OCI-LY3 (cell line): ENCODE measurements at regions not wholly inside any gene's neighbourhood (a gene's known extent, or its start where the extent isn't known, plus 50 kb on each side); places are given as distances from the start of the nearest gene placed in this dataset.
A peak's percentile ranks its signal among the peaks of the same experiment; 100 is the strongest.

ENCODE experiments used
- H2AFZ ChIP-seq: fragments of 200-600, 300-600 bp; shearing (Covaris generic); 2 replicates; pipeline ENCODE4 v1.6.0; 2014; ENCODE audit warnings: antibody characterized with exemption, low read depth, low read length
- H3K27ac ChIP-seq: fragments of 200-600, 300-600 bp; sonication (generic); 2 replicates; pipeline ENCODE4 v1.5.1; 2014; ENCODE audit warnings: mild to moderate bottlenecking, low read length, moderate library complexity, mixed read lengths
- H3K27me3 ChIP-seq: fragments of 200-600, 300-600 bp; sonication (generic); 2 replicates; pipeline ENCODE4 v1.6.1; 2014; ENCODE audit warnings: low read depth, low read length, mixed read lengths
- H3K36me3 ChIP-seq: fragments of 200-600, 300-600 bp; sonication (generic); replicated peaks from 2 replicates; pipeline ENCODE3; 2014; ENCODE audit warnings: low read depth, low read length, mixed read lengths
- H3K4me1 ChIP-seq: fragments of 300-600, 200-600 bp; sonication (generic); 2 replicates; pipeline ENCODE4 v1.6.1; 2014; ENCODE audit warnings: low read length, mixed read lengths
- H3K4me2 ChIP-seq: fragments of 200-600, 300-600 bp; sonication (generic); 2 replicates; pipeline ENCODE4 v1.6.1; 2014; ENCODE audit warnings: low read length, mixed read lengths
- H3K4me3 ChIP-seq: fragments of 300-600, 200-600 bp; sonication (generic); 2 replicates; pipeline ENCODE4 v1.5.1; 2014; ENCODE audit warnings: antibody characterized with exemption, mild to moderate bottlenecking, low read length, moderate library complexity
- H3K79me2 ChIP-seq: fragments of 300-600, 200-600 bp; shearing (Covaris generic); 2 replicates; pipeline ENCODE4 v1.6.1; 2014; ENCODE audit warnings: mild to moderate bottlenecking, low read length, mixed read lengths
- H3K9ac ChIP-seq: fragments of 300-600, 200-600 bp; shearing (Covaris generic); 2 replicates; pipeline ENCODE4 v1.6.0; 2014; ENCODE audit warnings: mild to moderate bottlenecking, low read length, moderate library complexity
- H3K9me3 ChIP-seq: fragments of 200-600, 300-600 bp; shearing (Covaris generic); 2 replicates; pipeline ENCODE4 v1.6.1; 2014; ENCODE audit warnings: low read length, mixed read lengths; ENCODE audit not compliant: insufficient read depth
- H4K20me1 ChIP-seq: fragments of 200-600, 300-600 bp; sonication (generic); 2 replicates; pipeline ENCODE4 v1.6.1; 2016; ENCODE audit warnings: low read length, mixed read lengths; ENCODE audit not compliant: insufficient read depth
- CTCF ChIP-seq: fragments of 200-600, 300-600 bp; sonication (generic); IDR thresholded peaks from 2 replicates; pipeline ENCODE4 v1.5.1; 2014; ENCODE audit warnings: antibody characterized with exemption, low read length, low read depth
- EZH2phosphoT487 ChIP-seq: fragments of 200-600 bp; shearing (Covaris generic); IDR thresholded peaks from 2 replicates; pipeline ENCODE4 v1.6.1; 2018; ENCODE audit warnings: antibody characterized with exemption, mixed run types, low read depth

GRCh38 chr13:29713839-29714238 lies 118.4 kb upstream of the SLC7A1 start:
- Histone ChIP-seq H3K4me3 (no peak overlapping the region), H3K79me2 (no peaks in the 10 kb centered on the region), H3K9me3 (no peaks in the 10 kb centered on the region), H3K36me3 (no peaks in the 10 kb centered on the region), H4K20me1 (no peaks in the 10 kb centered on the region), H3K27me3 (peaks cover 23% of the 10 kb centered on the region), H3K27ac (no peak overlapping the region), H2AFZ (no peak overlapping the region), H3K4me2 (no peak overlapping the region), H3K9ac (no peak overlapping the region), H3K4me1 (peaks cover 24% of the 10 kb centered on the region)
- TF ChIP-seq EZH2phosphoT487 = no peak
- peak; percentile 91 for TF ChIP-seq CTCF

GRCh38 chr13:29711776-29712175 lies 116.3 kb upstream of the SLC7A1 start:
- Histone ChIP-seq H3K4me1 (peaks cover 30% of the 10 kb centered on the region), H3K27ac (no peak overlapping the region), H2AFZ (no peak overlapping the region), H3K4me3 (no peak overlapping the region), H4K20me1 (no peaks in the 10 kb centered on the region), H3K9ac (no peak overlapping the region), H3K4me2 (no peak overlapping the region), H3K36me3 (no peaks in the 10 kb centered on the region), H3K79me2 (no peaks in the 10 kb centered on the region), H3K9me3 (no peaks in the 10 kb centered on the region), H3K27me3 (peaks cover 23% of the 10 kb centered on the region)
- no peak for TF ChIP-seq CTCF
- TF ChIP-seq EZH2phosphoT487 = no peak

GRCh38 chr13:29710511-29710910 lies 115.0 kb upstream of the SLC7A1 start:
- peaks cover 28% of the 10 kb centered on the region for H3K4me1 ChIP-seq
- no peaks in the 10 kb centered on the region for H3K36me3 ChIP-seq
- no peak overlapping the region for H3K4me3 ChIP-seq
- H3K27ac ChIP-seq = no peak overlapping the region
- TF ChIP-seq CTCF (no peak), EZH2phosphoT487 (no peak)
- no peaks in the 10 kb centered on the region for H3K79me2 ChIP-seq
- peaks cover 23% of the 10 kb centered on the region for H3K27me3 ChIP-seq
- no peak overlapping the region for H2AFZ ChIP-seq
- no peaks in the 10 kb centered on the region for H4K20me1 ChIP-seq
- H3K9ac ChIP-seq = no peak overlapping the region
- H3K9me3 ChIP-seq = no peaks in the 10 kb centered on the region
- no peak overlapping the region for H3K4me2 ChIP-seq

- no peaks in the 10 kb centered on the region for H3K36me3 ChIP-seq
- H3K4me2 ChIP-seq = no peak overlapping the region
- peaks cover 23% of the 10 kb centered on the region for H3K27me3 ChIP-seq
- H3K9me3 ChIP-seq = no peaks in the 10 kb centered on the region
- no peak overlapping the region for H3K9ac ChIP-seq
- TF ChIP-seq EZH2phosphoT487 = no peak
- TF ChIP-seq CTCF = no peak
- no peak overlapping the region for H2AFZ ChIP-seq
- no peaks in the 10 kb centered on the region for H3K79me2 ChIP-seq
- no peak overlapping the region for H3K27ac ChIP-seq
- no peaks in the 10 kb centered on the region for H4K20me1 ChIP-seq
- H3K4me3 ChIP-seq = no peak overlapping the region
- H3K4me1 ChIP-seq = peaks cover 38% of the 10 kb centered on the region
Measured at GRCh38 chr13:29709407-29710069, 114.0 kb upstream of the SLC7A1 start.
